HFFc6 (cell line): ENCODE measurements at regions not wholly inside any gene's neighbourhood (a gene's known extent, or its start where the extent isn't known, plus 50 kb on each side); places are given as distances from the start of the nearest gene placed in this dataset.

Source experiments
- DNase-seq: peaks from one replicate; pipeline ENCODE4 v3.0.0-alpha.2; 2018
- H3K27ac Mint-ChIP-seq: 2 replicates; pipeline ENCODE4 v1.8.0; 2020; ENCODE audit warnings: mild to moderate bottlenecking, mixed read lengths
- H3K27me3 Mint-ChIP-seq: 2 replicates; pipeline ENCODE4 v1.8.0; 2021; ENCODE audit warnings: mild to moderate bottlenecking, moderate library complexity, mixed read lengths; ENCODE audit not compliant: insufficient read depth
- H3K36me3 Mint-ChIP-seq: 2 replicates; pipeline ENCODE4 v1.8.0; 2021; ENCODE audit warnings: low read depth, mixed read lengths
- H3K4me1 Mint-ChIP-seq: 2 replicates; pipeline ENCODE4 v1.8.0; 2020; ENCODE audit warnings: low read depth, mixed read lengths
- H3K4me3 Mint-ChIP-seq: 2 replicates; pipeline ENCODE4 v1.8.0; 2020; ENCODE audit warnings: mild to moderate bottlenecking, moderate library complexity, mixed read lengths
- H3K9me3 Mint-ChIP-seq: 2 replicates; pipeline ENCODE4 v1.8.0; 2020; ENCODE audit warnings: mild to moderate bottlenecking, mixed read lengths
- TF ChIP-seq, protein P1 (sequence below): fragments of 200-600 bp; sonication (generic); IDR thresholded peaks from 2 replicates; pipeline ENCODE4 v1.5.0; 2021; ENCODE audit warnings: antibody characterized with exemption, mild to moderate bottlenecking

DNA sequence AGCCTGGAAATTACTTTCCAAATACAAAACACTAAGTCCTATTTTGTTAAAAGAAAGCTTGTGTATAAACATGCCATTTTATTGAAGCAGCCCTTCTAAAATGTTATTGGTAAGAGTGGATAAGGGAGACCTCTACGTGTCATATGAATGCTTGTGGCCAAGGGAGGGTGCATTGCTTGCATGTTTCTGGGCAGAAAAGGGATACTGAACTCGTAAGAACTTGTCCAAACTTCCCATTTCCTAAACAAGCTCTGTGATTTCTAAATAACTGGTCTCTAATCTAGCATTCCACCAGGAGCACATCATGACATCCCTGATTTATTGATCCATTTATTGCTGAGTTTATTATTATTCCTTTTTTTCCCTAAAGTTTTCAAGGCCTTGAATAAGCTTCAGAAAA is 474.1 kb downstream of the CD109 start:
- TF ChIP-seq, protein P1, sequence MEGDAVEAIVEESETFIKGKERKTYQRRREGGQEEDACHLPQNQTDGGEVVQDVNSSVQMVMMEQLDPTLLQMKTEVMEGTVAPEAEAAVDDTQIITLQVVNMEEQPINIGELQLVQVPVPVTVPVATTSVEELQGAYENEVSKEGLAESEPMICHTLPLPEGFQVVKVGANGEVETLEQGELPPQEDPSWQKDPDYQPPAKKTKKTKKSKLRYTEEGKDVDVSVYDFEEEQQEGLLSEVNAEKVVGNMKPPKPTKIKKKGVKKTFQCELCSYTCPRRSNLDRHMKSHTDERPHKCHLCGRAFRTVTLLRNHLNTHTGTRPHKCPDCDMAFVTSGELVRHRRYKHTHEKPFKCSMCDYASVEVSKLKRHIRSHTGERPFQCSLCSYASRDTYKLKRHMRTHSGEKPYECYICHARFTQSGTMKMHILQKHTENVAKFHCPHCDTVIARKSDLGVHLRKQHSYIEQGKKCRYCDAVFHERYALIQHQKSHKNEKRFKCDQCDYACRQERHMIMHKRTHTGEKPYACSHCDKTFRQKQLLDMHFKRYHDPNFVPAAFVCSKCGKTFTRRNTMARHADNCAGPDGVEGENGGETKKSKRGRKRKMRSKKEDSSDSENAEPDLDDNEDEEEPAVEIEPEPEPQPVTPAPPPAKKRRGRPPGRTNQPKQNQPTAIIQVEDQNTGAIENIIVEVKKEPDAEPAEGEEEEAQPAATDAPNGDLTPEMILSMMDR: no peak
- Mint-ChIP-seq H3K4me3 (no peak overlapping the region), H3K27me3 (no peaks in the 10 kb centered on the region), H3K36me3 (no peaks in the 10 kb centered on the region), H3K4me1 (no peaks in the 10 kb centered on the region), H3K9me3 (no peaks in the 10 kb centered on the region), H3K27ac (no peak overlapping the region; the same call in 1 of the 2 replicates)
- peak; percentile 66 for DNase-seq

DNA sequence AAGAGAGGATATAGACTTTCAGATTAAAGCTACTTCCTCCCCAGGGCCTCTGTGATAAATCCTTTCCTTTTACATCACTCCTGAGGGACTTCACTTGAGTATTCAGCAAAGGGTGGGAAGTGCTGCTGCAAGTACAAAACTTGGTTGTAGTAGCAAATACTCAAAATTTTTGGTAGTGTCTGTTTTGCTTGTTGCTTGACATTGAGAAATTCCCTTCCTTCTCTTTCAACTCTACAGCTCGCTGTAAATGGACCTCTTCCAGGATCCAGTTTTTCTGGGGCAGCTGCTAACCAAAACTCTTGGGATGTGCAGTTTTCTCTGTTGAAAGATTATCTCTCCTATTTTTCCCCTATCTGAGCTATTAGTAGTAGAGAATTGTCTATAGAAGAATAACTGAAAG is 472.0 kb downstream of the CD109 start:
- Mint-ChIP-seq H3K27me3 (no peaks in the 10 kb centered on the region), H3K9me3 (no peaks in the 10 kb centered on the region), H3K4me1 (no peaks in the 10 kb centered on the region), H3K4me3 (no peak overlapping the region), H3K36me3 (no peaks in the 10 kb centered on the region), H3K27ac (no peak overlapping the region)
- TF ChIP-seq, protein P1: no peak
- no peak for DNase-seq

DNA sequence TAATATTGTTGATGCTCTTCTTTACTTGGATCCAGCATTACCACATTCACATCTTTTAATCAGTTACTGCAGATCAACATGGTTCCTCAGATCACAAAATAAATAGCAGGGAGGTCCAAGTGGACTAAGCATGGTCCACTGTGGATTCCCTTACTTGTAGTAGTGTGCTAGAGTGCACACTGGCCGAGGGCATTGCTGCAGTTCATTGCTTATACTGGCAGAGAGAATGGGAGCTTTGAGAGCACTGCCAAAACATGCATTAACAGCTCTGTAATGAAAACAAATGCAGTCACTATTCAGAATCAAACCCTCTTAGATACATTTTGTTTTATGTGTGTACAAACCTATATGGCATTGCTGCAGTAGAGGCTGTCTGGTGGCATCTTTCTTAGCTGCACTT is 471.5 kb downstream of the CD109 start:
- Mint-ChIP-seq H3K36me3 (no peaks in the 10 kb centered on the region), H3K4me1 (no peaks in the 10 kb centered on the region), H3K27me3 (no peaks in the 10 kb centered on the region), H3K4me3 (no peak overlapping the region), H3K27ac (no peak overlapping the region), H3K9me3 (no peaks in the 10 kb centered on the region)
- TF ChIP-seq, protein P1: no peak
- no peak for DNase-seq

DNA sequence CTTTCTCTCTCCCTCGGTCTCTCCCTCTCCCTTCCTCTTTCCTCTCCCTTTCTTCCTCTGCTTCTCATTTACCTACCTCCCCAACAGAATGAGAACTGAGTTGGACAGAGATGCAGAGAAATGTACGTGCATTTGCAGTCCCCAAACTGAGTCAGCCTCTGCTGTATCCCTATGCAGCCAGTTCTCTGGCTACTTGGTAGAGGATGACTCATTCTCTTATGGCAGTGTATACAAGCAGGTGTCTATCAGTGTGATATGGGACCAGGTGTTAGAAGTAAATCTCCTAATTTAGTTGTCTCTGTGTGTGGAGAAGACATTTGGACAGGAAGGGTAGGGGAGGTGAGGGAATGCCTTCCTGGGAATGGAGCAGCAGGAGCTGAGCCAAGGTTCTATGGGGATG is 470.8 kb downstream of the CD109 start:
- Mint-ChIP-seq H3K27ac (no peak overlapping the region), H3K27me3 (no peaks in the 10 kb centered on the region), H3K9me3 (no peaks in the 10 kb centered on the region), H3K4me1 (no peaks in the 10 kb centered on the region), H3K4me3 (no peak overlapping the region), H3K36me3 (no peaks in the 10 kb centered on the region)
- peak; percentile 1 for DNase-seq
- TF ChIP-seq, protein P1: no peak

DNA sequence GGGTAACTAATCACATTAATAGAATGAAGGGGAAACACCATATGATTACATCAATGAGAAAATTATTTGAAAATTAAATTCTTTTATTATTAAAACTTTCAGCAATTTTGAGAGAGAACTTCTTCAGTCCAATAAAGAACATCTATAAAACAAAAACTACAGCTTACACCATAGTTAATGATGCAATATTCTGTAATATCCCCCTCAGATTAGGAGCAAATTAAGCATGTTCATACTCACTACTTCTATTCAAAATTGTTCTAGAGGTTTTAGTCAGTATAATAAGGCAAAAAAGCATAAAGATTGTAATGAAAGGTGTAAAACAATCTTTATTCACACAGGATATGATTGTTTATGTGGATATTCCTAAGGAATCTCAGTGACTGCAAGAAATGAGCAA is 465.4 kb downstream of the CD109 start:
- Mint-ChIP-seq H3K4me3 (no peak overlapping the region), H3K9me3 (no peaks in the 10 kb centered on the region), H3K4me1 (no peaks in the 10 kb centered on the region), H3K36me3 (no peaks in the 10 kb centered on the region), H3K27me3 (no peaks in the 10 kb centered on the region; the same call in 1 of the 2 replicates), H3K27ac (no peak overlapping the region)
- TF ChIP-seq, protein P1: no peak
- DNase-seq: no peak

DNA sequence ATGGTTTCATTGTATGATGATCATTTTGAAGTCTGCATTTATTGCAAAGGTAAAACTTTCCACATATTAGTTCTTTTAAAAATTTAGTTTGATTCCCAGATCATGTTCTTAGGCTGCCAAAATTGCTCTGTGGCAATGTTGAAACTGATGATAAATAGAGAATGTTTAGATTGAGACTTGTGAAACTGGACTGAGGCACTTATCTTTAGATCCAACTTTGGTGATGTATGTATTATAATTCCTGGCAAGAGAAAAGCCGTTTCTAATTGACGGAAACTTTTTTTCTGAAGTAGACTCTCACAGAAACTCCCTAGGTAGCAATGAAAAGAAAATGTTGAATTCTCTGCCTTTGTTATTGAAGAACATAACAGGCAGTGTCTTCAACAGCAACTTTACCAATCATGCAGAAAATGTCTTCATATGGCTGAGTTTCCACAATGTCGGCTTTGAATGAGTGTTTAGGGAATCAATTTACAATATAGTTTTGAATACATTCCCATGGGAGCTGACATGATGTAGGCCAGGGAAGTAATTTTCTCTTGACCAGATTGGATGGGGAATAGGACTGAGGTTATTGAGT is 456.2 kb downstream of the CD109 start:
- no peak for DNase-seq
- no peaks in the 10 kb centered on the region for H3K27me3 Mint-ChIP-seq
- H3K4me3 Mint-ChIP-seq: no peak overlapping the region
- TF ChIP-seq, protein P1: no peak
- no peak overlapping the region for H3K27ac Mint-ChIP-seq
- H3K9me3 Mint-ChIP-seq: no peaks in the 10 kb centered on the region
- H3K4me1 Mint-ChIP-seq: no peaks in the 10 kb centered on the region
- no peaks in the 10 kb centered on the region for H3K36me3 Mint-ChIP-seq
